HG02678 (cell line): ENCODE measurements at regions not wholly inside any gene's neighbourhood (a gene's known extent, or its start where the extent isn't known, plus 50 kb on each side); places are given as distances from the start of the nearest gene placed in this dataset.

Source experiments
- ATAC-seq: cut with Tn5 transposase; IDR thresholded peaks from one replicate; pipeline ENCODE4 v1.9.1; 2021; ENCODE audit warnings: mild to moderate bottlenecking, moderate library complexity; ENCODE audit not compliant: unreplicated experiment

- no peak for ATAC-seq
Observed at GRCh38 chr9:14433351-14434157, 119.6 kb upstream of the NFIB start.

- ATAC-seq, result no peak
Observed at GRCh38 chr9:14432666-14433350, 118.9 kb upstream of the NFIB start.

GRCh38 chr9:14428781-14429230, 114.9 kb upstream of the NFIB start:
- no peak for ATAC-seq

GRCh38 chr9:14427419-14427818, 113.5 kb upstream of the NFIB start:
- no peak for ATAC-seq

GRCh38 chr9:14424983-14425382, 111.0 kb upstream of the NFIB start:
- ATAC-seq, result no peak

- no peak for ATAC-seq
Observed at GRCh38 chr9:14424289-14424688, 110.3 kb upstream of the NFIB start.

- no peak for ATAC-seq
Observed at GRCh38 chr9:14423815-14424261, 109.9 kb upstream of the NFIB start.

- no peak for ATAC-seq
Observed at GRCh38 chr9:14421291-14421690, 107.3 kb upstream of the NFIB start.

- ATAC-seq, result no peak
Observed at GRCh38 chr9:14418941-14419937, 105.3 kb upstream of the NFIB start.

- ATAC-seq, result no peak
Observed at GRCh38 chr9:14418301-14418940, 104.5 kb upstream of the NFIB start.

- no peak for ATAC-seq
Observed at GRCh38 chr9:14417237-14417636, 103.3 kb upstream of the NFIB start.

GRCh38 chr9:14415947-14416346, 102.0 kb upstream of the NFIB start:
- no peak for ATAC-seq

GRCh38 chr9:14413812-14414211, 99.9 kb upstream of the NFIB start:
- ATAC-seq, result no peak

GRCh38 chr9:14412775-14413174, 98.8 kb upstream of the NFIB start:
- no peak for ATAC-seq

- ATAC-seq, result no peak
Observed at GRCh38 chr9:14406463-14406862, 92.5 kb upstream of the NFIB start.

GRCh38 chr9:14405176-14405706, 91.3 kb upstream of the NFIB start:
- ATAC-seq, result no peak

- no peak for ATAC-seq
Observed at GRCh38 chr9:14403081-14403480, 89.1 kb upstream of the NFIB start.

- no peak for ATAC-seq
Observed at GRCh38 chr9:14402583-14402982, 88.6 kb upstream of the NFIB start.

- no peak for ATAC-seq
Observed at GRCh38 chr9:14401911-14402310, 88.0 kb upstream of the NFIB start.

- no peak for ATAC-seq
Observed at GRCh38 chr9:14400658-14400995, 86.7 kb upstream of the NFIB start.
